HG02852 (cell line): ENCODE measurements at regions not wholly inside any gene's neighbourhood (a gene's known extent, or its start where the extent isn't known, plus 50 kb on each side); places are given as distances from the start of the nearest gene placed in this dataset.

ENCODE experiments used
- ATAC-seq: cut with Tn5 transposase; IDR thresholded peaks from one replicate; pipeline ENCODE4 v1.9.1; 2021; ENCODE audit warnings: mild to moderate bottlenecking, moderate library complexity; ENCODE audit not compliant: unreplicated experiment

DNA sequence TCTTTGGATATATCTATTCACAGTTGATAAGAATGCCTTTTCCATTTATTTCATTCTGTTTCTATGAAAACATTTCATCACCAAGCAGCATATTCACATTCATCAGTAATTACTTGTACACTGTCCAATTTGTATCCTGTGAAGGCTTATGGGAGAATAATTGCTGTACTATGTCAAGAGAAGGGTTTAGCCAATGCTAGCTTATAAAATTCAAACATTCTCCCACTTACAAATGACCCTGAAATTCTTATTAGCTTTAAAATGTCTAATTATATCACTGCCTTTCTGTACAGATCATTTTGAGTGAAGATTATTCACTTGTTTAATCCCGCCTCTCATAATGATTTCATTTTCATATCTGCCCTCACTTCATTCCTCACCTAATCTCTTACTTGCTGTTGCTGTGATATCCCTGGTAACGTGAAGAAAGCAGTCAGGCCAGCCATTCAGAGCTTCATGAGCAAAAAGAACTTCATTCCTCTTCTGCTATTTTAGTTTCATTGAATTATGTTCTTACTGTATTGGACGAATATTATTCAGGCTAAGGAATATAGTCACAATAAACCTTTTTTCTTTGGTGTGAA is 778.7 kb downstream of the OLFM4 start:
- no peak for ATAC-seq

DNA sequence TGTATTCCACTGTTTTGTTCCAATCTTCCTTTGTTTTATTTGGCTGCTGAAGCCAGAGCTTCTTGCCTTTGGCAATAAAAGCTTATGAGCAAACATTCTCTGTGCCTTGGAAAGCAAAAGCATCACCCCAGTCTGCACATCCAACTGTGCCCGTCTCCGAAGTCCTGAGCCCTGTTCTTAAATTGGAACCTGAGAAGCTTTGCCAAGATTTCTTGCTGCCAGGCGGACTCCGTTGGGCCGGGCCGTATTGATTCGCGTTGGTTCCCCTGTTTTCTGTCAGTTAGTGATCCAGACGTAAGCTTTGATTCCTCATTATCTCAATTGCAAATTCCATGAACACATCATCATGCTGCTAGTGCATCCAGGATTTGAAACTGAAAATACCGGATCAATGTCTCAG is 793.0 kb downstream of the OLFM4 start:
- ATAC-seq: no peak

DNA sequence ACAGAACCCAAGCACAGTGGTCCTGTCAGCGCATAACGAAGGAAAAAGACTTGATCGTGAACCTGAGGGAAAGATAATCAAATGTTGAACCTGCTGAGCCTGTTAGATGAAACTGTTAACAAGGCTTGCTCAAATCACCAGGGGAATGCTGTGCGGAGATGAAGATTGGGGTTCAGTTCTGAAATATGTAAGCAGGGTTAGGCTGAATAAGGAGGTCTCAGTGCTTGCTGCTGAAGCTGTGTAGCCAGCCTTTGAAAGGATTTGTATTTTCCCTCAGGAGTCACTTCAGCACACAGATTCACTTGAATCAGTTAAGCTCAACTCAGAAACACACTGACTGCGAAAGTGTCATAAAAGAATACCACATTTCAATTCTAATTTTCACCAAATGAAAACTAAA is 793.5 kb downstream of the OLFM4 start:
- no peak for ATAC-seq

DNA sequence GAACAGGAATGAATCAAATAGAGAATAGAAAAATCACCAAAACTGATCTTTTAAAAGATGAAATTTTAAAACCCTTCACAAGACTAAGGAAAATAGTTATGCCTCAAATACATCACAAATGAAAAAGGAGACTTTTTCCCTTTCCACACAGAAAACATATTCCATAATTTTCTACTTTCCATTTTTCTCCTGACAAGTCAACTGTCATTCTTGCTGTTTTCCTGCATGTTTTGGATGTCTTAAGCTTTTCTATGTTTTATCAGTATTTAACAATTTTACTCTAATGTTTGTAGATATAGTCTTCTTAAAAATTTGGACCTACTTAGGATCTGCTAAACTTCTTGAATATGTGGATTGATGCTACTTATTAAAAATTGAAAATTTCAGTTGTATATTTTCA is 810.8 kb downstream of the OLFM4 start:
- no peak for ATAC-seq

DNA sequence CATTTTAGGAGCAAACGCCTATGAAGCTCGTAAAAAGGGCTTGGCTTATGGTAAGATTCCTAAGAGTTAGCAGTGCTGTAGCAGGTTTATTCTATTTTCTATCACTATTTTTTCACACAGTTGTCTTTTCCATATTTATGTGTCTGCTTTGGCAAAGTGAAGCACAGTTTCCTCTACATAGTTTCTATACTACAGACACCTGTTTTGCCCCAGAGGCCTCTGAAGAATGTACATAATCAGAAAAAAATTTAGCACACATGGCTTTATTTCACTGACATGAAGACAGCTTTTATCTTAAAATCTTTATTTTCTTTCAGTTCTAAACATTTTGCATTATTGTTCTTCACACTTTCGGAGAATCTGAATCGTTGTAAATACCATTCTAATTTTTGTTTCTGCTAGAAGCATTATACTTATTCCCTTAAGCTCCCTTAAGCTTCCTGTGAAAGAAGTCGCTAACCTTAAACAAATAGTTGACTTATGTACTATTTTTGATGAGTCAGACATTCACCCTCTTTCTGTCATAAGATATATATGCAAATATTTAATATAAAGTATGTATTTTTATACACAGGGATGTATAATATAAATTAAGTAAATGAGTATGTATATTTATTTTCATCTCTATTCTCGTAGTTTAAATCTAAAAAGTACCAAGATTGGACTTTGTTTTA is 816.0 kb downstream of the OLFM4 start:
- no peak for ATAC-seq

DNA sequence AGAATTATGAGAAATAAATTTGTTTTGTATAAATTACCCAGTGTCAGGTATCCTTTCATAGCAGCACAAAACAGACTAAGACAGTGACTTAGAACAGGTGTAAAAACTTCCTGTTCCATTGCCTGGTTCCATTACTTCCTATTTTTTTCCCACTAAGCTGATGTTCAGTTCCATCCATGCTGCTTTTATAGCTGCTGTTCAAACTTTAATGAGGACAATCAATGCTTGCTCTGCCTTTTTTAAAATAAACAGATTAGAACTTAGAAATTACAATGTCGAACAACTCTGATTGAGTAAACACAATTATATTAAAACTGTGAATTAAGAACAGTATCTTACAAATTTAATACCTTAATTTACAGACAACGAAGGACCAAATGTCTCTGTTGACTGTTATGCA is 818.9 kb downstream of the OLFM4 start:
- no peak for ATAC-seq

DNA sequence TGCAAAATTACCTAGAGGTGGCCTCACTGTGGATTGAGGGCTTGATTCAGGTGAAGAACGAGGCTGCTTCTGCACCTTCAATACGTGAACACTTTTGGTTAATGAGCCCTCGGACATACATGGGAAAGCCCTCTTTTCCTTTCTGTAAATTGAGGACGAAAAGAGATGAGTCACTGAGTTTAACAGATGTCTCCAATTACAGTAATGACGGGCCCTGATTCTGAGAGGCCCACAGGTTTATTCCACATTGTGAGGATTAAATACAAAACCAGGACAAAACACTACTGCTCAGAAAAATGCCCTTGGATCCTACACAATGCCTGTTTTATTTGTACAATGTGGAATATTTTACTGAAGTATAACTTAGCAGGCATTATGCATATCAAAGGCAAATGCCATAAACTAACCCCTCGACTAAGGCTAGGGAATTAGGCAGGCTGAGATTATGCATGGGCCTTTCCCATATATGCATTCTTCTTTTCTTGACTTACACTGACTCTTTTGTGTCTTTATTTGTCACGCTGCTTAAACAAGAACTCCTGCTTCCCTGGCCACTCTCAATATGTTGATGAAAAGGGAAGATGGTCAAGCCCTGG is 819.9 kb downstream of the OLFM4 start:
- no peak for ATAC-seq

DNA sequence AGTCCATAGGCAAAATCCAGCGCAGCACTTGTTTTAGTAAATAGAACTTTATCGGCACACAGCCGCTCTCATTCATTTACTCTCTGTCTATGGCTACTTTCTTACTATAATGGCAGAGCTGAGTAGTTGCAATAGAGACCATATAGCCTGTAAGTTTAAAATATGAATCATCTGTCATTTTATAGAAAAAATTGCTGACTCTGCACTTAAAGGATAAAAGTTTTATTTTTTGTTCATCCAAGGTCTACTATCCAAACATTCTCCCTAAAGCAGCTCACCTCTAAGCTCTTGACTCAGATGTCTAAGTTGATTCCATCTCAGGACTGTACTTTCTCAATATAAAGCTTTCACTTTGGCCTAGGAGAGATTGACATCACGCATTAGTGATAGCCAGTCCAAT is 825.7 kb downstream of the OLFM4 start:
- ATAC-seq: no peak

DNA sequence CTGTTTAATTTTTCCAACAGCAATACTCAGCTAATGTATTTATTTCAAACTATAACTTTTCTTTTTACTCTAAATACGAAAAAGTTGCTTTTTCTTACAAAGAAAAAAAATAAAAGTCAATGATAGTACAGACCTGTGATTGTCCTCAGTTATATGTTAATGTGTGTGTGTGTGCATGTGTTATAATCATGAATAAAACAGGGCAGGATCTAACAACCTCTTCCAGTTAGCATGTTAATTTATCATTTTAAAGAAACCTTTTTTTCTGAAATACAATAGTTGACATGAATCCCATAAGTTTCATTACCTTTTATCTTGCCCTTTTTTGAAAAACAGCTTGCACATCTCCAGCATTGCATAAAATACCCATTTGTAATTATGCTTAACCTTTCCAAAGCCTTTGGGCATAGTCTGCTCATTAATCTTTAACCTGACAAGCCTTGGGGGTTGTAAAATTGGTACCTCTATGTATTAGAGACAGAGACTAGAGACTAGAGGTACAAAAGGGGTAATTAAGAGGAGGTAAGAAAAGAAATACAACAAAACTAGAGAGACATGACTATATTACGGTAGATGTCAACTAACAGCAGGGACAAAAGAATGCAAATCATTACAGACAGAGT is 828.1 kb downstream of the OLFM4 start:
- ATAC-seq: no peak

DNA sequence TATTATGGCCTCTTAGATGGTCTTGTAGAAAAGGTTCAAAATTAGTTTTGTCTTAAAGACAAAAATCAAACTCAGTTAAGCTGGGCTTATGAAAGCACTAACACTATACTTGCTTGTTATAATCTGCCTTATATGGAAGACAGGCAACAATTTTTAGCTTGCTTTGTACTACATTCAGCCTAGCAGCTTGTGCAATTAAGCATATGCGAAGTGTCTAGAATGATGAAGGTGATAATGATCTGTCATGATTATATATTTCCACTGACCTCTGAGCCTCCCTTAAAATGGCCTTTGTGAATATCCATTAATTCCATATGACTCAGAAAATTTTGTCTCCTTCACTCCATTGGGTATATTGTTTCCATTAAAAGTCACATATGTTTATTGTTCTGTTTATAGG is 834.9 kb downstream of the OLFM4 start:
- ATAC-seq: no peak

DNA sequence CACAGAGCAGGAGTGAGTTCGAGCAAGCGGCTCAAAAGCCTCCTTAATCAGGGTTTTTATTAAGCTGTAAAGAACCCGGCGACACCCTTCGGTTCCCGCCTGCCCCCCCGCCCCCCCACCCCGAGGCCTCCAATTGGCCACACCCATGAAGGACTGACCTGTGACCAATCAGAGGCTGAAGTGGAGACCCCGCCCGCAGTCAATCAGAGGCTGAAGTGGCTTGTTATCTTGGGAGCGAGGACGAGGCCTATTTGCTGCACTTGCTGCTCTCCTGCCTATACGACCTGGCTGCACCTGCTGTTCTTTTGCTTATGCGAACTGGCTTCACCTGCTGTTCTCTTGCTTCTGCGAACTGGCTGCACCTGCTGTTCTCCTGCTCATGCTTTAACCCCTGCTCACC is 844.9 kb downstream of the OLFM4 start:
- ATAC-seq: no peak

DNA sequence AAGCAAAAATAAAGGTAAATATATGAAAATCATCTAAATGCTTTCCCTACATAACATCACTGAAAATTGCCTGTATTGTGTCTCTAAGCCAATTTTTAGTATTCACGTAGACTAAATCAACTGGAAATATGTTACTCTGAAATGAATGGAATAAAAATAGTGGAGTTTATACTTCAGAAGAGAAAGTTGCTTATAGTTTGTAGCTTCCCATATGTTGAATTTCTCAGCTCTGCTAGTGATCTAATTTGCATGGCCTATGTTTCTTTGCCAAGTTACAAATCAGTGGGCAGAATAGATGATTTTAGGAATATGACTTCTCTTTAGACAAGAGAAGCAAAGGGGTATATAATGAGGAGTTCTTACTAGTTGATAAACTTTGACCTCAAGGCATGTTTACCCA is 850.2 kb downstream of the OLFM4 start:
- ATAC-seq: no peak

DNA sequence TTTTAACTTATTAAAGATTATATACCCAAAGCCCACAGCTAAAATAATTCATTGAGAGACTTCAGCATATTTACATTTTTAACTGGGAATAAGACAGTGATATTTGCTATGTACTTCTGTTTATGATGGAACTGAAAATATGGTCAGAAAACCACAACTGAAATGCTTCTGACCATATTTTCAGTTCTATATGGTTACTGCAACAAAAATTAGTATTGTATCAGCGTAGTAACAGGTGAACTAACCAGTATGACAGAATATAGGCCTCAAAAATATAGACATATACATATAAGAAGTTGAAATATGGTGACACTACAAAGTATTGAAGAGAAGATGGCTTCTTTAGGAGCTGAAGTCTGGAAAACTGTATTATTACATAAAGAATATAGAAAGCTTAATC is 857.4 kb downstream of the OLFM4 start:
- ATAC-seq: peak; percentile 79

DNA sequence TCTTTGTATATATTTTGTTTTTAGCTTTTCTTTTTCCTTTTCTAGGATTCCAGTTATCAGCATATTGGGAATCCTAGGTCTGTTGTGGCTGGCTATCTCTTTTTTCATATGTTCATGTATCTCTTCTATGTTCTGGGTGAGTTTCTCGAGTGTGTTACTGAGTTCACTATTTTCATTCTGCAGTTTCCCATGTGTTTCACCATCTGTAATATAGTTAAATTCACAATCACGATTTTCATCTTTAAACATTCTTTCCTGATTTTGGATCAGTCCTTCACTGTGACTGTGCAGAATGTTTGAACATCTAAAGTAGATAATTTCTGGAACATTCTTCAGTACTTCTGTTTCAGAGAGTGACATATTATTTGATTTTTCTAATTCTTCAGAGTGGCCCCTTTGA is 862.1 kb downstream of the OLFM4 start:
- ATAC-seq: no peak

DNA sequence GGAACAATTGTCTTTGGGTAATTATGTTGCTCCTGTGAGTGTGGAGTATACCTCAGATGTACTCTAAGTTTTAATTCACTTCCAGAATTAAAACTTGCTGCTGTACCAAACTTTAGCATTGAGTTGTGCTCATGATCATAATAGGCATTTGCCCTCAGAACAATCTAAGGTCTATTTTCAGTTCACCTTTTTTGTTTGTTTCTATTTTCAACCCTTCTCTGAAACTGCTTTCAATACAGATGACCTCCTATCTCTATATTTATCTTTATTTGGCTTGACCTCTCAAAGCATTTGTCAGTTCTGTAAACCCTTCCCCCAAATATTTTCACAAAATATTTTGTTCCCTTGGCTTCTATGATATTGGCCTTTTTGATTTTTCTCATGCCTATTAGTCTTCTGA is 873.0 kb downstream of the OLFM4 start:
- no peak for ATAC-seq

DNA sequence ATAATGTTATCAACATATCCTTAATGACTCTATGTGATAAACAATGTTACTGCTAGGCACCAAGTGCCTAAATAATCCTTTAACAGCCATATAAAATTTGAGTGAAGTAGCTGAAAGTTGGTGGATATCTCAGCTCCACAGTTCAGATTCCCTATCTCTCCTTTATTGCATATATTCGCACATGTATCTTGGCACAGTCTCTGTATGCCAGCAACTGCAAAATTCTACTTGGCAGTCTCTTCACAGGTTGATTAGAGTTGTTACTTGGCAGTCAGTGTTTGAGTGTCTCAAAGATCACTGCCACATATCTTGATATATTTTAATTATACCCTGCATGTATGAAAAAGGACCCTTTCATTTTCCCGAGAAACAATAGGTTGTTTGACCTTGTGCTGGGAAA is 879.3 kb downstream of the OLFM4 start:
- no peak for ATAC-seq

DNA sequence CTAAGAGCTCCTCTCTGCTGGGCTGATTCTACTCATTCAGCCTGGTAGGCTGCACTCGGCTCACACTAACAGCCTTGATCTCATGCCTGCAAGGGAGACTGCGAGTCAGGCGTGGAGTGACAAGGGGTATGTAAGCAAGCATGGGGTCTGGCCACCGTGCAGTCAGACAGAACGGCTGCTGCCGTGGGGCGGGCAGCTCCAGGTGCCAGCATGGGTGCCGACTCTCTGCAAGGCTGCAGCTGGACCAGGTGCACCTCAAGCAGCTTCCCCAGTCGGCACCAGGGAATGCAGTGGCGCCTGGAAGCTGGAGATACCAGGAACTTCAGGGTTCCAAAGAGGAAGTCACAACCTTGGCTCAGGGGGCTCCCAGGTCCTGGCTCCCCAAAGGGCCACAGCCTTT is 892.3 kb downstream of the OLFM4 start:
- no peak for ATAC-seq

DNA sequence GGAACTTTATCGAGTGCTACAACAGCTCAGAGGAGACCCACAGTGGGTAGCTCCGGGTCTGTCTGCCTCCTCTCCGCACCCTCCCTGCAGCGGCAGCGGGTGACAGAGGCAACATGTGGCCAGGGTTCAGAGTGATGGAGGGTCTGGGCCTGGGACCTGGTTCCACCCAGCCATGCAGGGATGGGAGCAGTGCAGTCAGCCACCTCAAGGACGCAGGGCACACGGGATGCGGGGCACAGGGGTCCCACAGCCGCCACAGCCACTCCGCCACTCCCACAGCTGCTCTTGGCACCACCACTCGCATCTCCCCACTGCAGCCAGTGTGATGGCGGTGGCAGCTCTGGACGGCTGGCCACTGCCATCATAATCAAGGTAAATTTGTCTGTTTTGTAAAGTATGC is 892.9 kb downstream of the OLFM4 start:
- no peak for ATAC-seq

DNA sequence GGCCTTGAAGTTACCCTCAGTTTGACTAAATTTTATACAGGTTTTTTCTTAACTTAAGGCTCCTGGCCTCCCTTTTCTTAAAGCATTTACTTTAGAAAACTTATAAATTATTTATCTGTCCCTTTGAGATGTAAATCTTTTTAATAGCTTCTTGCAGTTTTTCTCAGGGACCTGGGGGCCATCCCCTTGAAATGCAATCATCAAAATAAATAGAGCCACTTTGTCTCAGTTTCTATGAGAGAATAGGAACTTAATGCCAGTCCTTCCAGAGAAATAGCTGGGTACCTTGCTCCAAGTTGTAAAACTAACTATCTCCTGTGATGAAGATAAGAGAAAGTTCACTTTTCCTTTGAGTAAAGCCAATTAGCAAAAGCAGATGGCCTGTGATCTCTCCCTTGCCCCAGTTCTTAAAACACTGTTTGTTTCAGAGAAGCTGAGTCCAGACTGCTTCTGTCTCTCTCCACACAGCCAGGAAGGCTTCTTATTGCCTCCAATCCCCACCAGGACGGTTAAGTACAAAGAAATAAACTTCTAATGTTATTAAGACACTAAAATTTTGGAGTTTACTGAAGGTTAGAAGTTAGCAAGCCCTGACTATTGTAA is 913.1 kb downstream of the OLFM4 start:
- no peak for ATAC-seq

DNA sequence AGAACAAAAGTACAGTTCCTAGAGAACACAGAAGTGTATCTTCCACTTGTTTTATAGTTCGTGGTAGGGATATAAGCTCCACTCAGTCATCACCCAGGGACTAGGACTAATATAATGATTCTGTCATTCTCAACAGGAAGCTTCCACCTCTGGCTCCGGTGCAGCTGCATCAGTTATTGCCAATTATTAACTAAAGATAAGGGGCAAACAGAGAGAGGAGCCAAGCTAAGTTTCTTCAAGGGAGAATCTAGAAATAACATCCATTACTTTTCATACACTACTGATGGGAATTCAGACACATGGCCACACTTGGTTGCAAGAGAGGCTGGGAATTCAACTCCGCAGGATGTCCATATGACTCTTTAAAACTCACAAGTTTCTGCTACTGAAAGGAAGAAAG is 917.9 kb downstream of the OLFM4 start:
- ATAC-seq: no peak

DNA sequence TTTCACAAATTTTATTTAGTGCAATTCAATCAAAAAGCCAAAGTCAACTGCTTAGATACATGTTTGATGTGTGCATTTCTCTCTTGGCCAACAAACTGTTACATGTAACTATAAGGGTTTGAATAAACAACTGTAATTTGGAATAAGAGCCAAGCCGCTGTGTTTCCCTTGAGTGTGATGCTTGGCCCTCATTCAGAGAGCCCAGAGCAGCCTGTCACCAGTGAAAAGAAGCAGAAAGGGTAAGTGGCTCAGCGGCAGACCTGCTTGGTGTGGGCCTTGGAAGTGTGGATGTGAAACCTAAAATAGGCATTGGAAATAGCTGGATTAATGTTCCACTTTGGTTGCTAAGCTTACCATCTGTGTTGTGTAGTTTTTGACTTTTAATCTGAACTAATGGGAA is 924.6 kb downstream of the OLFM4 start:
- ATAC-seq: no peak
